ENCODE measurements at regions not wholly inside any gene's neighbourhood (a gene's known extent, or its start where the extent isn't known, plus 50 kb on each side); places are given as distances from the start of the nearest gene placed in this dataset.
"Not testable (repeated sequence)": the region's sequence is repeated elsewhere in the genome, so short reads cannot be mapped to it uniquely, and the experiment has no call there.

GRCh38 chr19:30112666-30113065 lies 170.6 kb downstream of the URI1 start:
- no peaks in the 10 kb centered on the region for H3K27me3 ChIP-seq (ENCODE audit: insufficient read depth, low read length)
- no peaks in the 10 kb centered on the region for H3F3A ChIP-seq (ENCODE audit: insufficient read depth, low read length)
- no peaks in the 10 kb centered on the region for H4K20me1 ChIP-seq (ENCODE audit: insufficient read depth, low read length)
- no peaks in the 10 kb centered on the region for H3K9me2 ChIP-seq (ENCODE audit: low read depth, low read length)
- H2AFZ ChIP-seq (ENCODE audit: low read length) = no peak overlapping the region
- H3K4me2 ChIP-seq (ENCODE audit: low read length) = no peak overlapping the region
- H3K27ac ChIP-seq (ENCODE audit: low read depth, low read length, poor library complexity, severe bottlenecking) = no peak overlapping the region
- H3K9me3 ChIP-seq (ENCODE audit: low read length) = no peaks in the 10 kb centered on the region
- H3K79me2 ChIP-seq (ENCODE audit: insufficient read depth, low read length) = no peaks in the 10 kb centered on the region
- H3K4me1 ChIP-seq (ENCODE audit: insufficient read depth, low read length, severe bottlenecking) = no peaks in the 10 kb centered on the region
- H3K9ac ChIP-seq (ENCODE audit: low read length) = no peak overlapping the region
- H3K36me3 ChIP-seq (ENCODE audit: insufficient read depth, low read length) = no peaks in the 10 kb centered on the region
- no peak for TF ChIP-seq EZH2 (IDR thresholded peaks at IDR 0.05; ENCODE audit: borderline replicate concordance, low read length)
- TF ChIP-seq CTCF (IDR thresholded peaks at IDR 0.05; ENCODE audit: low read length) = no peak
- no peak overlapping the region for H3K4me3 ChIP-seq (ENCODE audit: low read depth, low read length, poor library complexity, severe bottlenecking)

GRCh38 chr19:30113186-30113585 lies 171.1 kb downstream of the URI1 start:
- Histone ChIP-seq H3K36me3 (ENCODE audit: insufficient read depth, low read length) (no peaks in the 10 kb centered on the region), H3K4me2 (ENCODE audit: low read length) (no peak overlapping the region), H4K20me1 (ENCODE audit: insufficient read depth, low read length) (no peaks in the 10 kb centered on the region), H3K27me3 (ENCODE audit: insufficient read depth, low read length) (no peaks in the 10 kb centered on the region), H3K9ac (ENCODE audit: low read length) (no peak overlapping the region), H3K27ac (ENCODE audit: low read depth, low read length, poor library complexity, severe bottlenecking) (no peak overlapping the region), H3K9me3 (ENCODE audit: low read length) (no peaks in the 10 kb centered on the region), H3K9me2 (ENCODE audit: low read depth, low read length) (no peaks in the 10 kb centered on the region), H3F3A (ENCODE audit: insufficient read depth, low read length) (no peaks in the 10 kb centered on the region), H3K4me1 (ENCODE audit: insufficient read depth, low read length, severe bottlenecking) (no peaks in the 10 kb centered on the region), H3K4me3 (ENCODE audit: low read depth, low read length, poor library complexity, severe bottlenecking) (no peak overlapping the region), H2AFZ (ENCODE audit: low read length) (no peak overlapping the region), H3K79me2 (ENCODE audit: insufficient read depth, low read length) (no peaks in the 10 kb centered on the region)
- TF ChIP-seq CTCF (IDR thresholded peaks at IDR 0.05; ENCODE audit: low read length) (no peak), EZH2 (IDR thresholded peaks at IDR 0.05; ENCODE audit: borderline replicate concordance, low read length) (no peak)

- not testable (repeated sequence) for H4K20me1 ChIP-seq (ENCODE audit: insufficient read depth, low read length); H3K4me3 ChIP-seq (ENCODE audit: low read depth, low read length, poor library complexity, severe bottlenecking); H3K4me2 ChIP-seq (ENCODE audit: low read length); H3K27ac ChIP-seq (ENCODE audit: low read depth, low read length, poor library complexity, severe bottlenecking); H3K36me3 ChIP-seq (ENCODE audit: insufficient read depth, low read length); H3K27me3 ChIP-seq (ENCODE audit: insufficient read depth, low read length); H3K4me1 ChIP-seq (ENCODE audit: insufficient read depth, low read length, severe bottlenecking); H2AFZ ChIP-seq (ENCODE audit: low read length); H3K9ac ChIP-seq (ENCODE audit: low read length); H3F3A ChIP-seq (ENCODE audit: insufficient read depth, low read length); H3K79me2 ChIP-seq (ENCODE audit: insufficient read depth, low read length); H3K9me2 ChIP-seq (ENCODE audit: low read depth, low read length); H3K9me3 ChIP-seq (ENCODE audit: low read length)
Measured at GRCh38 chr19:30114095-30114494, 172.1 kb downstream of the URI1 start.

- Histone ChIP-seq H3K4me2 (ENCODE audit: low read length) (no peak overlapping the region), H3K27ac (ENCODE audit: low read depth, low read length, poor library complexity, severe bottlenecking) (no peak overlapping the region), H3K4me3 (ENCODE audit: low read depth, low read length, poor library complexity, severe bottlenecking) (no peak overlapping the region), H3K9me3 (ENCODE audit: low read length) (no peaks in the 10 kb centered on the region), H3K4me1 (ENCODE audit: insufficient read depth, low read length, severe bottlenecking) (no peaks in the 10 kb centered on the region), H3K9me2 (ENCODE audit: low read depth, low read length) (no peaks in the 10 kb centered on the region), H3K79me2 (ENCODE audit: insufficient read depth, low read length) (no peaks in the 10 kb centered on the region), H3F3A (ENCODE audit: insufficient read depth, low read length) (no peaks in the 10 kb centered on the region), H4K20me1 (ENCODE audit: insufficient read depth, low read length) (no peaks in the 10 kb centered on the region), H3K36me3 (ENCODE audit: insufficient read depth, low read length) (no peaks in the 10 kb centered on the region), H3K27me3 (ENCODE audit: insufficient read depth, low read length) (no peaks in the 10 kb centered on the region), H2AFZ (ENCODE audit: low read length) (no peak overlapping the region), H3K9ac (ENCODE audit: low read length) (no peak overlapping the region)
- TF ChIP-seq CTCF (IDR thresholded peaks at IDR 0.05; ENCODE audit: low read length) (no peak), EZH2 (IDR thresholded peaks at IDR 0.05; ENCODE audit: borderline replicate concordance, low read length) (no peak)
Measured at GRCh38 chr19:30115947-30116346, 173.9 kb downstream of the URI1 start.
